ENCODE measurements at regions not wholly inside any gene's neighbourhood (a gene's known extent, or its start where the extent isn't known, plus 50 kb on each side); places are given as distances from the start of the nearest gene placed in this dataset.

DNA sequence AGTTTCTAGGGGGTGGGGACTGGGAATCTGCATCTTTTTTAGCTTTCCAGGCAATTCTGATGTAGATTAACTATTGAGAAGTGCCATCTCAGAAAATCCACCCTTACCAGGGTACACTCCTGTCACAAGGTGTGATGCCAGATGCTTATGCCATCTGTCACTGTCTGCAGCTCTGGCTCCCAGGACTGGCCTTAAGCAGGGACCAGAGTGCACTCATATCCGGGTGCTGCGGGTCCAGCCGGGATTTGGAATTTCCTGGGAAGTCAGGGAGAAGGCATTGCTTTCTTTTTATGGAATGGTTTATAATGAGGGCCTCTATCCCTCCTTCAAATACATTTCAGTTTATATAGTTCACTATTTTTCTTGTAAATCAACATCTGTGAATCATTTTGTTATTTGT lies 92.6 kb downstream of the TMEM174 start:
- no peaks in the 10 kb centered on the region for H3K4me1 Mint-ChIP-seq
- H3K9me3 Mint-ChIP-seq (ENCODE audit: low read depth): no peaks in the 10 kb centered on the region
- no peak for DNase-seq
- H3K27me3 Mint-ChIP-seq: peaks cover 20% of the 10 kb centered on the region
- CTCF ChIA-PET: no interaction called here
- no peak for ATAC-seq
- H3K27ac Mint-ChIP-seq: no peak overlapping the region
- H3K36me3 Mint-ChIP-seq: no peaks in the 10 kb centered on the region
- no peak overlapping the region for H3K4me3 Mint-ChIP-seq

DNA sequence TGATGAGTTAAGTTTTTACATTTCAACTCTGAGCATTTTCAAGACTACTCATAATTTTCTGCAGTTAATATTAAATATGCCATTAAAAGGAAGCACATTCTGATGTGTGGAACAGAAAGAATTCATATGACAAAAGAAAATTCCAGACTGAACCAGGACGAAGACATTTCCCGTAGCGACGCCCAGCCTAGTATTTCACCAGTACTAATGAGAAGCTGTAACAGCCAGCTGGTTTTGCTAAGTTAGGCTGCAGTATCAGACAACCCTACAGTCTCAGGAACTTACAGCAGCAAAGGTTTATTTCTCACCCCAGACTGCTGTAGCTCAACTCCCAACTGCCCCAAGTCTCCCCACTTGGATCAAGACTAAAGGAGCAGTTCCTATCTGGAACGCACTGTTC lies 91.6 kb downstream of the TMEM174 start:
- DNase-seq (no peak), ATAC-seq (no peak)
- CTCF ChIA-PET: no interaction called here
- Mint-ChIP-seq H3K36me3 (no peaks in the 10 kb centered on the region), H3K4me3 (no peak overlapping the region), H3K27me3 (peaks cover 20% of the 10 kb centered on the region), H3K4me1 (no peaks in the 10 kb centered on the region), H3K27ac (no peak overlapping the region), H3K9me3 (ENCODE audit: low read depth) (no peaks in the 10 kb centered on the region)

GRCh38 chr5:73263001-73263710 lies 90.2 kb downstream of the TMEM174 start:
- CTCF ChIA-PET: no interaction called here
- DNase-seq (no peak), ATAC-seq (no peak)
- no peaks in the 10 kb centered on the region for H3K9me3 Mint-ChIP-seq (ENCODE audit: low read depth)
- H3K36me3 Mint-ChIP-seq: no peaks in the 10 kb centered on the region
- no peaks in the 10 kb centered on the region for H3K4me1 Mint-ChIP-seq
- H3K27ac Mint-ChIP-seq: no peak overlapping the region
- H3K4me3 Mint-ChIP-seq: no peak overlapping the region
- peaks cover 22% of the 10 kb centered on the region for H3K27me3 Mint-ChIP-seq

- H3K9me3 Mint-ChIP-seq (ENCODE audit: low read depth): no peaks in the 10 kb centered on the region
- no peaks in the 10 kb centered on the region for H3K36me3 Mint-ChIP-seq
- H3K4me3 Mint-ChIP-seq: no peak overlapping the region
- H3K27me3 Mint-ChIP-seq: peaks cover 32% of the 10 kb centered on the region
- H3K27ac Mint-ChIP-seq: no peak overlapping the region
- H3K4me1 Mint-ChIP-seq: no peaks in the 10 kb centered on the region
- ATAC-seq: no peak
- CTCF ChIA-PET: no interaction called here
- DNase-seq: no peak
Measured at GRCh38 chr5:73256862-73257261, 83.9 kb downstream of the TMEM174 start.

DNA sequence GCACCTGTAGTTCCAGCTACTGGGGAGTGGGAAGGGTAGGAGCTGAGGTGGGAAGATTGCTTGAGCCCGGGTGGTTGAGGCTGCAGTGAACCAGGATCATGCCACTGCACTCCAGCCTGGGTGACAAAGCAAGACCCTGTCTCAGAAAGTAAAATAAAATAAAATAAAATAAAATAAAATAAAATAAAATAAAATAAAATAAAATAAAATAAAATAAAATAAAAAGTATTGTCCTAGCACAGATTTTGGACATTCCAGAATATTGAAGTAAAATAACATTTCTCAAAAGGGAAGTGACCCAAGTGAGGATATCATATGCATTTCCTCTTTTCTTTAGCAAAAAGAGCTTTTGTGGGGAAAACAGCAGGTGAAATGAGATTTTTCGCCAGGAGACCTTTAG lies 83.5 kb downstream of the TMEM174 start:
- no peaks in the 10 kb centered on the region for H3K4me1 Mint-ChIP-seq
- H3K9me3 Mint-ChIP-seq (ENCODE audit: low read depth): no peaks in the 10 kb centered on the region
- DNase-seq (no peak), ATAC-seq (no peak)
- CTCF ChIA-PET: no interaction called here
- no peak overlapping the region for H3K27ac Mint-ChIP-seq
- no peak overlapping the region for H3K4me3 Mint-ChIP-seq
- H3K27me3 Mint-ChIP-seq: peaks cover 29% of the 10 kb centered on the region
- no peaks in the 10 kb centered on the region for H3K36me3 Mint-ChIP-seq

DNA sequence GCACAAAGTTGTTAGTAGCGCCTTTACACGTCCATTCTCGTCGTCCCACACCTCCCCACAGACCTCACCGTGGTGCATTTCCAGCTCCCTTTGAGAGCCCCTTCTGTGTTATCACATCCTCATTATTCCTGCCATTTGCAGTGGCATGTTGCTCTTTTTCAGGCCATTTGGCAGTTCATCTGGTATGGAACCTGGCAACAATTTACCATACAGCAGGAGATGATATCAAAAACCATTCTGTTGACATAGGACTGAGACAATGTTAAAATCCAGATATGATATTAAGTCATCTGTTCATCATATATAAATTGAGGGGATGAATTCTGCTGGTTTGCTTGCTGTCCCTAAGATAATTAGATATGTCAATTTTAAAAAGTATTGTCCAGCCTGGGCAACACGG lies 83.0 kb downstream of the TMEM174 start:
- Mint-ChIP-seq H3K27me3 (peaks cover 29% of the 10 kb centered on the region), H3K9me3 (ENCODE audit: low read depth) (no peaks in the 10 kb centered on the region), H3K36me3 (no peaks in the 10 kb centered on the region), H3K27ac (no peak overlapping the region), H3K4me3 (no peak overlapping the region), H3K4me1 (no peaks in the 10 kb centered on the region)
- DNase-seq (no peak), ATAC-seq (no peak)
- CTCF ChIA-PET: no interaction called here

DNA sequence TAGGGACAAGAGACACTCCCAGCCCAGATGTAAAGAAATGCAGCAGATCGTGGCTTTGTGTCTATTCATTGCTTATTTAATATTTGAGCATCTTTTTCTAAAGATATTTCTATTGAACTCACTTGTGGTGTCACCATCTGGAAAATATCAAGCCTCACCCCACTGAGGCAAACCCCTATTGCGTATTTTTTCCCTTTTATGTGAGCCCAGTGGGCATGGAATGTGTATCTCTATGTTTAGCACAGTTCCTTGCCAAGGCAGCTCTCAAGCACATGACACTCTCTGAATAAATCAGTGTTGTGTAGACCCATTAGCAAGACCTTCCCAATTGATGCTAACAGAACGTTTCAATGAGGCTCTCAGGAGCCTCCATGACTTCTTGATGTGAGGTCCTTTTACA lies 81.6 kb downstream of the TMEM174 start:
- CTCF ChIA-PET: no interaction called here
- ATAC-seq (no peak), DNase-seq (no peak)
- Mint-ChIP-seq H3K27ac (no peak overlapping the region), H3K27me3 (peaks cover 35% of the 10 kb centered on the region), H3K4me3 (no peak overlapping the region), H3K9me3 (ENCODE audit: low read depth) (no peaks in the 10 kb centered on the region), H3K4me1 (no peaks in the 10 kb centered on the region), H3K36me3 (no peaks in the 10 kb centered on the region)

DNA sequence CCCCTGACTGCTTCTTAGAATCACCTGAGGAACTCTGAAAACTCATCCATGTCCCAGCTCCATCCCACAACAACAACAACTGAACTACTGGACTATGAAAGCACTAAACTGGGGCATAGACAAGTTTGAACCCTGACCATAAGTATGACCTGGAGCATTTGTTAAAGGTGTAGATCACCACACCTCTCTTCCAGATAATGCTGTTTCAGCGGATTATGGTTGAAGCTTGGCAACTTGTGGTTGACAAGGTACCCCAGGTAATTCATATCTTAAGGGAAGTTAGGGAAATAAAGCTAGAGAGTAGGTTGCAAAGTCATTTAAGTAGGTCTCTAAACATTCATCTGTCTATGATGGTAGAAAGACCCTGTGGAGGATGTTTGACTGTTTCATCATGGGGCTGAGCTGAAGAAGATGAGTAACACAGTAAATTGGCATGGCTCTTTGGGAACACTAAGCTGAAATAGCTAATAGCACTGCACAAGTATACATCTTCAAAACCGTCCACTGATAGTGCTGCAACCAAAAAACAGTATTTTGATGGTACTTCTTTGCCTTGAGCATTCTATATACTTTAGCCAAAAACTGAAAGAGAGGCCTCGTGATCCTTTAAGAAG lies 80.2 kb downstream of the TMEM174 start:
- H3K4me1 Mint-ChIP-seq: no peaks in the 10 kb centered on the region
- CTCF ChIA-PET: no interaction called here
- ATAC-seq (no peak), DNase-seq (no peak)
- peaks cover 33% of the 10 kb centered on the region for H3K27me3 Mint-ChIP-seq
- no peaks in the 10 kb centered on the region for H3K9me3 Mint-ChIP-seq (ENCODE audit: low read depth)
- H3K36me3 Mint-ChIP-seq: no peaks in the 10 kb centered on the region
- H3K27ac Mint-ChIP-seq: no peak overlapping the region
- H3K4me3 Mint-ChIP-seq: no peak overlapping the region

DNA sequence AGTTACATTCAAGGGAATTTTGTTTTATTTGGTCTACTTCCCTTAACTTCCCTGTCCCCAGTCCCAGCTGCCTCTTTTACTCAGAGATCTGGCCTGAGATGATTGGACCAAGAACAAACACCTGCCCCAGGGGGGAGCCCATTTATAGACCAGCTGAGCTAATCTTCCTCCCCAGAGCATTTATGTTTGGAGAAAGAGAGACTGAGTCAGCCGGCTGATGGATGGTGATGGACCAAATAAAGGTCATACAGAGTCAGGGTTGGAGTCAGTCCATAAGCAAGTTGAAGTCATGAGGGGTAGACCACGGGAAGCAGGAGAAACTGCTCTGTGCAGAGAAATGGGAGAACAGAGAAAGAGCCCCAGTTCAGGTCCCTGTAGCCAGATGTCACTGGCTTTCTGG lies 77.7 kb downstream of the TMEM174 start:
- Mint-ChIP-seq H3K27ac (no peak overlapping the region), H3K4me3 (no peak overlapping the region), H3K4me1 (no peaks in the 10 kb centered on the region), H3K9me3 (ENCODE audit: low read depth) (no peaks in the 10 kb centered on the region), H3K36me3 (no peaks in the 10 kb centered on the region), H3K27me3 (peaks cover 45% of the 10 kb centered on the region)
- DNase-seq: no peak
- CTCF ChIA-PET: no interaction called here
- ATAC-seq: no peak

DNA sequence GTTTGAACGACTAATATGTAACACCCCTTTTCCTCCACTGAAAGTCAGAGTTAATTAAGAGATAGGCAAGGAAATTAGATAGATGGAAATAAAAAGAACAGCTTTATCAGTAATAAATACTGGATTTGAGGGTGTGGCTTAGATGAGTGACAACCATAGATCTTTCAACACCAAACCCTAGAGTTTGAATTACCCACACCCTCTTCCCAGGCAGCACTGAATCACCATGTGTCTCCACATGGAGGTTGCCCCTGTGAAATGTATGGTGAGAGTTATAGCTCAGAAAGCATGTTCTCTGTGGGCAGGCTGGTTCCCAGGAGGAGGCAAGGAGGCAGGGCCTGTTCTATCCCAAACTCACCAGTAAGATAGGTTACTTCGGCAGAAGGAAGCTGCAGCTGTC lies 69.7 kb downstream of the TMEM174 start:
- H3K4me1 Mint-ChIP-seq: no peaks in the 10 kb centered on the region
- H3K27ac Mint-ChIP-seq: no peak overlapping the region
- no peaks in the 10 kb centered on the region for H3K9me3 Mint-ChIP-seq (ENCODE audit: low read depth)
- peaks cover 35% of the 10 kb centered on the region for H3K27me3 Mint-ChIP-seq
- no peaks in the 10 kb centered on the region for H3K36me3 Mint-ChIP-seq
- CTCF ChIA-PET: no interaction called here
- DNase-seq (no peak), ATAC-seq (no peak)
- H3K4me3 Mint-ChIP-seq: no peak overlapping the region

DNA sequence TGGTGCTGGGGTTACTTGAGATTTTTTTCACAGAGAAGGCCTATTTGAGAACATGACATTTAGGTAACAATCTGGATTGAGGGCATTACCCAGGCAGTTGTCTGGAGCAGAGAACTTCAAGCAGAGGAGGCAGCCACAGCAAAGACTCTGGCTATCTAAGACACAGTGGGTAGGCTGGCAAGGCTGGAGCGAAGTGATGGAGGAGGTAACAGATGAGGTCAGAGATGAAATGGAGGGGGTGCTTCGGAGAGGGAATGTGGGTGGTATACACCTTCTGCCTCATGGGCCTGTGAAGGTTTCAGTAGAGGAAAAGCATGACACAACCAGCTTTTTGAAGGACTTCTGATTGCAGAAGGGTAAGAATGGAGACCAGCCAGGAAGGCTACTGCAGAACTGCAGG lies 65.9 kb downstream of the TMEM174 start:
- H3K27ac Mint-ChIP-seq: no peak overlapping the region
- H3K4me3 Mint-ChIP-seq: no peak overlapping the region
- ATAC-seq: no peak
- no peaks in the 10 kb centered on the region for H3K36me3 Mint-ChIP-seq
- DNase-seq: no peak
- CTCF ChIA-PET: no interaction called here
- H3K27me3 Mint-ChIP-seq: peaks cover 41% of the 10 kb centered on the region
- H3K4me1 Mint-ChIP-seq: no peaks in the 10 kb centered on the region
- no peaks in the 10 kb centered on the region for H3K9me3 Mint-ChIP-seq (ENCODE audit: low read depth)

- ATAC-seq (no peak), DNase-seq (no peak)
- Mint-ChIP-seq H3K4me1 (peaks cover 17% of the 10 kb centered on the region), H3K27ac (no peak overlapping the region), H3K4me3 (no peak overlapping the region), H3K27me3 (peaks cover 52% of the 10 kb centered on the region), H3K9me3 (ENCODE audit: low read depth) (no peaks in the 10 kb centered on the region), H3K36me3 (no peaks in the 10 kb centered on the region)
- CTCF ChIA-PET: no interaction called here
Measured at GRCh38 chr5:73236541-73237128, 63.6 kb downstream of the TMEM174 start.

- CTCF ChIA-PET: no interaction called here
- DNase-seq: no peak
- H3K27ac Mint-ChIP-seq: no peak overlapping the region
- no peaks in the 10 kb centered on the region for H3K9me3 Mint-ChIP-seq (ENCODE audit: low read depth)
- no peaks in the 10 kb centered on the region for H3K36me3 Mint-ChIP-seq
- H3K4me3 Mint-ChIP-seq: no peak overlapping the region
- no peak for ATAC-seq
- peaks cover 22% of the 10 kb centered on the region for H3K4me1 Mint-ChIP-seq
- peaks cover 75% of the 10 kb centered on the region for H3K27me3 Mint-ChIP-seq
Measured at GRCh38 chr5:73234204-73234555, 61.2 kb downstream of the TMEM174 start.

DNA sequence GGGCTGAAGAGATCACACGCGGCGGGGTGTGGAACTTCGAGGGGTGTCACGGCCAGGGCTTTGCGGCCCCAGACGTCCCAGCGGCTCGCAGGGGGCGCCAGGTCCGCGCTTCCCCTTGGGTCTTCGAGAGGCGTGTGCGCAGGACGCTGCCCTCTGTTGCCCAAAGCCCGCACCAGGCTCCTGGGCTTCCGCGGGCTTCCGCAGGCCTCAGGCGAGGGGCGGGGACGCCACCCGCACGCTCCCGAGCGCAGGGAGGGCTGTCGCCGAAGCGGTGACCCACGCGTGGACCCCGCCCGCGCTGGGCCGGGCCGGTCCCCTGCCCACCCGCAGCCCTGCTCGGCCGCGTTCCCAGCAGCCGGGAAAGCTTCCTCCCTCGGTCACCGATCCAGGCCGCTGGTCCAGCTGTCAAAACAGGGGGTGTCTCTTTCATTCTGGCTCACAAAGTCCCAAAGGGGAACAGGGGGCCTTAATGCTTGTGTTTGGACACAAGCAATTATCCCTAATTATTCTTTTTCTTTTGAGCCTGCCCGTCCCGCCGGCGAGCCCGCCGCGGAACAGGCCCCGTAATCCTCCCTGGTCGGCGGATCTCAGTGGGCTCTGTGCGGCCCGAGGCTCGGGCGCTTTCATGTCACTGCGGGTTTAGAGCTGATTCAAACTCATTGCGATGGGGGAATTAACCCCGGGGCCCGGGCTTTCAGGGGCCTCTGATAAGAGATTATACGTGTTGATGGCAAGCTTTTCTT lies 60.6 kb downstream of the TMEM174 start:
- peaks cover 78% of the 10 kb centered on the region for H3K27me3 Mint-ChIP-seq
- H3K9me3 Mint-ChIP-seq (ENCODE audit: low read depth): no peaks in the 10 kb centered on the region
- H3K4me1 Mint-ChIP-seq: peaks cover 22% of the 10 kb centered on the region
- H3K36me3 Mint-ChIP-seq: no peaks in the 10 kb centered on the region
- no peak overlapping the region for H3K4me3 Mint-ChIP-seq
- ATAC-seq (no peak), DNase-seq (no peak)
- H3K27ac Mint-ChIP-seq: no peak overlapping the region
- CTCF ChIA-PET: no interaction called here

All from activated CD8-positive, alpha-beta memory T cell treated with anti-CD3 and anti-CD28 coated beads, Interleukin-2, amount 10 ng/mL, durations not matched to agents 7 days and 5 days (primary cell).